HAP-1 (cell line): ENCODE measurements at regions not wholly inside any gene's neighbourhood (a gene's known extent, or its start where the extent isn't known, plus 50 kb on each side); places are given as distances from the start of the nearest gene placed in this dataset.

Source experiments
- DNase-seq, 2 experiments: peaks; one replicate each; pipeline ENCODE4 v3.0.0-alpha.2; 2016 to 2020; ENCODE audit warnings: low spot score in 2 of 2
- H3K27me3 ChIP-seq: fragments of 250-450 bp; sonication (Bioruptor Pico); 2 replicates; pipeline ENCODE4 v1.5.1; 2020; ENCODE audit warnings: low read depth, mild to moderate bottlenecking, moderate library complexity
- H3K36me3 ChIP-seq: fragments of 250-450 bp; sonication (Bioruptor Pico); replicated peaks from 2 replicates; pipeline ENCODE4 v1.5.1; 2020; ENCODE audit warnings: mild to moderate bottlenecking
- H3K4me1 ChIP-seq: fragments of 250-450 bp; sonication (Bioruptor Pico); 2 replicates; pipeline ENCODE4 v1.5.1; 2020; ENCODE audit warnings: mild to moderate bottlenecking
- H3K4me3 ChIP-seq: fragments of 250-450 bp; sonication (Bioruptor Pico); 2 replicates; pipeline ENCODE4 v1.5.1; 2020; ENCODE audit warnings: mild to moderate bottlenecking, moderate library complexity
- H3K9me3 ChIP-seq: fragments of 250-450 bp; sonication (Bioruptor Pico); 2 replicates; pipeline ENCODE4 v1.5.1; 2020; ENCODE audit warnings: mild to moderate bottlenecking, moderate library complexity
- in situ Hi-C: fragments of 300-500 bp; cut with MboI; formaldehyde crosslinking; loops from 3 replicates; pipeline ENCODE4 v1.14.3; 2020; ENCODE audit warnings: low sequenced_read_pairs, inconsistent platforms, mixed read lengths

GRCh38 chr11:29844031-29844430 is 172.8 kb downstream of the KCNA4 start:
- H3K27me3 ChIP-seq = no peaks in the 10 kb centered on the region
- H3K4me3 ChIP-seq = no peak overlapping the region
- H3K36me3 ChIP-seq = no peaks in the 10 kb centered on the region
- no peaks in the 10 kb centered on the region for H3K4me1 ChIP-seq
- H3K9me3 ChIP-seq = no peaks in the 10 kb centered on the region
- in situ Hi-C loops = no loop called here
- no peak for DNase-seq

GRCh38 chr11:29842061-29842460 is 174.8 kb downstream of the KCNA4 start:
- Histone ChIP-seq H3K27me3 (no peaks in the 10 kb centered on the region), H3K4me1 (no peaks in the 10 kb centered on the region), H3K36me3 (no peaks in the 10 kb centered on the region), H3K4me3 (no peak overlapping the region), H3K9me3 (no peaks in the 10 kb centered on the region)
- no peak for DNase-seq
- in situ Hi-C loops = no loop called here

- H3K4me3 ChIP-seq = no peak overlapping the region
- DNase-seq = no peak
- in situ Hi-C loops = no loop called here
These were observed 190.0 kb downstream of the KCNA4 start for GRCh38 chr11:29826878-29827277.

GRCh38 chr11:29816359-29816758 is 200.5 kb downstream of the KCNA4 start:
- in situ Hi-C loops = no loop called here

More at GRCh38 chr11:29826878-29827277, 190.0 kb downstream of the KCNA4 start:
- no peaks in the 10 kb centered on the region for H3K27me3 ChIP-seq
- no peaks in the 10 kb centered on the region for H3K4me1 ChIP-seq
- H3K36me3 ChIP-seq = no peaks in the 10 kb centered on the region
- H3K9me3 ChIP-seq = no peaks in the 10 kb centered on the region

GRCh38 chr11:29809121-29809520 is 207.7 kb downstream of the KCNA4 start:
- no peaks in the 10 kb centered on the region for H3K36me3 ChIP-seq
- H3K27me3 ChIP-seq = no peaks in the 10 kb centered on the region
- no peak for DNase-seq
- no peaks in the 10 kb centered on the region for H3K4me1 ChIP-seq
- no peaks in the 10 kb centered on the region for H3K9me3 ChIP-seq
- no peak overlapping the region for H3K4me3 ChIP-seq
- in situ Hi-C loops = no loop called here

More at GRCh38 chr11:29816359-29816758, 200.5 kb downstream of the KCNA4 start:
- Histone ChIP-seq H3K4me3 (no peak overlapping the region), H3K9me3 (no peaks in the 10 kb centered on the region), H3K27me3 (no peaks in the 10 kb centered on the region), H3K36me3 (no peaks in the 10 kb centered on the region), H3K4me1 (no peaks in the 10 kb centered on the region)
- DNase-seq = no peak

GRCh38 chr11:29802522-29802921 is 214.3 kb downstream of the KCNA4 start:
- H3K4me3 ChIP-seq = no peak overlapping the region
- H3K36me3 ChIP-seq = no peaks in the 10 kb centered on the region
- H3K9me3 ChIP-seq = no peaks in the 10 kb centered on the region
- DNase-seq = no peak
- H3K4me1 ChIP-seq = no peaks in the 10 kb centered on the region
- in situ Hi-C loops = no loop called here
- no peaks in the 10 kb centered on the region for H3K27me3 ChIP-seq

GRCh38 chr11:29801561-29801960 is 215.3 kb downstream of the KCNA4 start:
- Histone ChIP-seq H3K9me3 (no peaks in the 10 kb centered on the region), H3K4me1 (no peaks in the 10 kb centered on the region), H3K4me3 (no peak overlapping the region), H3K36me3 (no peaks in the 10 kb centered on the region), H3K27me3 (no peaks in the 10 kb centered on the region)
- no peak for DNase-seq
- in situ Hi-C loops = no loop called here

GRCh38 chr11:29786092-29786491 is 230.7 kb downstream of the KCNA4 start:
- Histone ChIP-seq H3K27me3 (no peaks in the 10 kb centered on the region), H3K9me3 (no peaks in the 10 kb centered on the region), H3K36me3 (no peaks in the 10 kb centered on the region), H3K4me1 (no peaks in the 10 kb centered on the region), H3K4me3 (no peak overlapping the region)
- DNase-seq = no peak
- in situ Hi-C loops = no loop called here

- in situ Hi-C loops = no loop called here
- no peaks in the 10 kb centered on the region for H3K4me1 ChIP-seq
- no peaks in the 10 kb centered on the region for H3K9me3 ChIP-seq
- H3K36me3 ChIP-seq = no peaks in the 10 kb centered on the region
- no peaks in the 10 kb centered on the region for H3K27me3 ChIP-seq
- no peak for DNase-seq
- H3K4me3 ChIP-seq = no peak overlapping the region
These were observed 233.3 kb downstream of the KCNA4 start for GRCh38 chr11:29783506-29783905.

- in situ Hi-C loops = no loop called here
- no peaks in the 10 kb centered on the region for H3K9me3 ChIP-seq
- no peaks in the 10 kb centered on the region for H3K27me3 ChIP-seq
- no peaks in the 10 kb centered on the region for H3K36me3 ChIP-seq
- no peak for DNase-seq
- no peak overlapping the region for H3K4me3 ChIP-seq
- H3K4me1 ChIP-seq = no peaks in the 10 kb centered on the region
These were observed 234.4 kb downstream of the KCNA4 start for GRCh38 chr11:29782447-29782846.

GRCh38 chr11:29781268-29781667 is 235.6 kb downstream of the KCNA4 start:
- Histone ChIP-seq H3K9me3 (no peaks in the 10 kb centered on the region), H3K4me3 (no peak overlapping the region), H3K4me1 (no peaks in the 10 kb centered on the region), H3K36me3 (no peaks in the 10 kb centered on the region), H3K27me3 (no peaks in the 10 kb centered on the region)
- DNase-seq = no peak
- in situ Hi-C loops = no loop called here

GRCh38 chr11:29780756-29781155 is 236.1 kb downstream of the KCNA4 start:
- no peak for DNase-seq
- no peaks in the 10 kb centered on the region for H3K27me3 ChIP-seq
- no peaks in the 10 kb centered on the region for H3K36me3 ChIP-seq
- H3K9me3 ChIP-seq = no peaks in the 10 kb centered on the region
- in situ Hi-C loops = no loop called here
- H3K4me3 ChIP-seq = no peak overlapping the region
- no peaks in the 10 kb centered on the region for H3K4me1 ChIP-seq

- H3K9me3 ChIP-seq = no peaks in the 10 kb centered on the region
- no peaks in the 10 kb centered on the region for H3K36me3 ChIP-seq
- in situ Hi-C loops = no loop called here
- H3K27me3 ChIP-seq = no peaks in the 10 kb centered on the region
- H3K4me1 ChIP-seq = no peaks in the 10 kb centered on the region
- no peak overlapping the region for H3K4me3 ChIP-seq
- no peak for DNase-seq
These were observed 243.1 kb downstream of the KCNA4 start for GRCh38 chr11:29773656-29774264.

- Histone ChIP-seq H3K4me1 (no peaks in the 10 kb centered on the region), H3K4me3 (no peak overlapping the region), H3K36me3 (no peaks in the 10 kb centered on the region), H3K9me3 (no peaks in the 10 kb centered on the region), H3K27me3 (no peaks in the 10 kb centered on the region)
- DNase-seq = no peak
- in situ Hi-C loops = no loop called here
These were observed 260.0 kb downstream of the KCNA4 start for GRCh38 chr11:29756871-29757270.

GRCh38 chr11:29755474-29755873 is 261.4 kb downstream of the KCNA4 start:
- Histone ChIP-seq H3K9me3 (no peaks in the 10 kb centered on the region), H3K4me3 (no peak overlapping the region), H3K27me3 (no peaks in the 10 kb centered on the region), H3K4me1 (no peaks in the 10 kb centered on the region), H3K36me3 (no peaks in the 10 kb centered on the region)
- in situ Hi-C loops = no loop called here
- DNase-seq = no peak
